Fibroblast of pulmonary artery (primary cell): ENCODE measurements at regions not wholly inside any gene's neighbourhood (a gene's known extent, or its start where the extent isn't known, plus 50 kb on each side); places are given as distances from the start of the nearest gene placed in this dataset.

Experiments
- DNase-seq: peaks from one replicate; pipeline ENCODE4 v3.0.0-alpha.2; 2010; ENCODE audit warnings: low read depth
- H3K4me3 ChIP-seq: replicated peaks from 2 replicates; pipeline ENCODE4 v1.5.1; 2011; ENCODE audit warnings: low read depth, mild to moderate bottlenecking, control low read depth, low read length, moderate library complexity
- CTCF ChIP-seq: IDR thresholded peaks from 2 replicates; pipeline ENCODE4 v1.5.1; 2011; ENCODE audit warnings: mild to moderate bottlenecking, control low read depth, low read length, inconsistent platforms; ENCODE audit errors: missing control alignments

GRCh38 chr10:111273635-111274034, 196.8 kb downstream of the ADRA2A start:
- H3K4me3 ChIP-seq: no peak overlapping the region
- TF ChIP-seq CTCF: no peak
- DNase-seq: no peak

- no peak overlapping the region for H3K4me3 ChIP-seq
- no peak for TF ChIP-seq CTCF
- no peak for DNase-seq
Measured at GRCh38 chr10:111275091-111275490, 198.3 kb downstream of the ADRA2A start.

DNA sequence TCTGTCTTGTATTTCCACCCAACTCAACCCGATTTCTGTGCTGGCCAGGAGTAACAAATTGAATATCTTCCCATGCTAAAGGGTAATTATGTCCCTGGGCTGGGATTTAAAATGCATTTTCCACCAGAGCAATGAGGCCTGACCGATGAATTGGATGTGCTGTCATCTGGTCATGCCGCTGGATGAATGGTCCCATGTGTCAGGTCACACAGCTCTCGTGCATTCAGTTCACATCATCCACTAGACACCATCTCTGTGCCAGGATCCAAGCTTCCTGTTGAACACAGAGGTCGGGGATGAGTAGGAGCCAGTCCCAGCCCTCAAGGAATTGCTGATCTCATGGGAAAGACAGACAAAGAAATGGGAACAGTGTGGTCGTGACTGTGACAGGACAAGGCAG, 200.8 kb downstream of the ADRA2A start:
- no peak for TF ChIP-seq CTCF
- DNase-seq: no peak
- no peak overlapping the region for H3K4me3 ChIP-seq

- no peak for DNase-seq
- no peak overlapping the region for H3K4me3 ChIP-seq
- no peak for TF ChIP-seq CTCF
Measured at GRCh38 chr10:111278266-111278665, 201.4 kb downstream of the ADRA2A start.

- no peak for TF ChIP-seq CTCF
- H3K4me3 ChIP-seq: no peak overlapping the region
- DNase-seq: no peak
Measured at GRCh38 chr10:111281516-111281915, 204.7 kb downstream of the ADRA2A start.

DNA sequence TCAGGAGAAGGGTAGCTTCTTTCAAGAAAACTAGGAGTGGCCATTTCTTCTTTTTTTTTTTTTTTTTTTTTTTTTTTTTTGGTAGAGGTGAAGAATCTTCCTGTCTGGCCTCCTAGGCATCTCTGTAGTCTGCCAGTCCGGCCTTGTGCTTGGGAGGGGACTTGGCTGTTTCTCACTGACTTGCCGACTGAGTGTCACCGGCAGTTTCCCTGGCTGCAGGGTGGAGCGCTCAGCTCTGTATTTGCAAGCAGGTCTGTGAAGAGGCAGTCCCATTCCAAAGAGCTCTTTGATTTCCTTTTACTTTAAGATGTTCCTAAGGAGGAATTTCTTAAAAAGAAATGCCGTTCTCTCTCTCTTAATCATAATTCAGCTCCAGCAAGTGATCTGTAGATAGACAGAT, 212.6 kb downstream of the ADRA2A start:
- DNase-seq: no peak
- no peak overlapping the region for H3K4me3 ChIP-seq
- TF ChIP-seq CTCF: no peak

DNA sequence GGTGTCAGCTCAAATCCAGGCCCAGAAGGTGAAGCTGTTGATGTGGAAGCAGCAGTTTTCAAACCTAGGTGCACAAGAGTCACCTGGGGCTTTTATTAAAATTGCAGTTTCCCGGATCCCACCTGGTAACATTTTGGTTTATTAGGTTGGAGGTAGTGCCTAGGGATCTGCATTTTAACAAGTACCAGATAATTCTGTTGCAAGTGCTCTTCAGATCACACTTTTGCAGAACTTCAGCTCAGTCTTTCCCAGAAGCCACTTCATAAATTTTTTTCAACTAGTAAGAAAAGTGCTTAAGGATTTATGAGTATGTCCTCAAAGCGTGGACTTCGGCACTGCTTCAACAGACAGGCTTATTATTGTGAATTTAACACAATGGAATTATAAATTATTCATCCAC, 213.8 kb downstream of the ADRA2A start:
- H3K4me3 ChIP-seq: no peak overlapping the region
- no peak for TF ChIP-seq CTCF
- DNase-seq: no peak
